OCI-LY3 (cell line): ENCODE measurements at regions not wholly inside any gene's neighbourhood (a gene's known extent, or its start where the extent isn't known, plus 50 kb on each side); places are given as distances from the start of the nearest gene placed in this dataset.

Experiments
- H2AFZ ChIP-seq: fragments of 200-600, 300-600 bp; shearing (Covaris generic); 2 replicates; pipeline ENCODE4 v1.6.0; 2014; ENCODE audit warnings: antibody characterized with exemption, low read depth, low read length
- H3K27ac ChIP-seq: fragments of 200-600, 300-600 bp; sonication (generic); 2 replicates; pipeline ENCODE4 v1.5.1; 2014; ENCODE audit warnings: mild to moderate bottlenecking, low read length, moderate library complexity, mixed read lengths
- H3K27me3 ChIP-seq: fragments of 200-600, 300-600 bp; sonication (generic); 2 replicates; pipeline ENCODE4 v1.6.1; 2014; ENCODE audit warnings: low read depth, low read length, mixed read lengths
- H3K36me3 ChIP-seq: fragments of 200-600, 300-600 bp; sonication (generic); replicated peaks from 2 replicates; pipeline ENCODE3; 2014; ENCODE audit warnings: low read depth, low read length, mixed read lengths
- H3K4me1 ChIP-seq: fragments of 300-600, 200-600 bp; sonication (generic); 2 replicates; pipeline ENCODE4 v1.6.1; 2014; ENCODE audit warnings: low read length, mixed read lengths
- H3K4me2 ChIP-seq: fragments of 200-600, 300-600 bp; sonication (generic); 2 replicates; pipeline ENCODE4 v1.6.1; 2014; ENCODE audit warnings: low read length, mixed read lengths
- H3K4me3 ChIP-seq: fragments of 300-600, 200-600 bp; sonication (generic); 2 replicates; pipeline ENCODE4 v1.5.1; 2014; ENCODE audit warnings: antibody characterized with exemption, mild to moderate bottlenecking, low read length, moderate library complexity
- H3K79me2 ChIP-seq: fragments of 300-600, 200-600 bp; shearing (Covaris generic); 2 replicates; pipeline ENCODE4 v1.6.1; 2014; ENCODE audit warnings: mild to moderate bottlenecking, low read length, mixed read lengths
- H3K9ac ChIP-seq: fragments of 300-600, 200-600 bp; shearing (Covaris generic); 2 replicates; pipeline ENCODE4 v1.6.0; 2014; ENCODE audit warnings: mild to moderate bottlenecking, low read length, moderate library complexity
- H3K9me3 ChIP-seq: fragments of 200-600, 300-600 bp; shearing (Covaris generic); 2 replicates; pipeline ENCODE4 v1.6.1; 2014; ENCODE audit warnings: low read length, mixed read lengths; ENCODE audit not compliant: insufficient read depth
- H4K20me1 ChIP-seq: fragments of 200-600, 300-600 bp; sonication (generic); 2 replicates; pipeline ENCODE4 v1.6.1; 2016; ENCODE audit warnings: low read length, mixed read lengths; ENCODE audit not compliant: insufficient read depth
- EZH2phosphoT487 ChIP-seq: fragments of 200-600 bp; shearing (Covaris generic); IDR thresholded peaks from 2 replicates; pipeline ENCODE4 v1.6.1; 2018; ENCODE audit warnings: antibody characterized with exemption, mixed run types, low read depth
- TF ChIP-seq, protein P1 (sequence below): fragments of 200-600, 300-600 bp; sonication (generic); IDR thresholded peaks from 2 replicates; pipeline ENCODE4 v1.5.1; 2014; ENCODE audit warnings: antibody characterized with exemption, low read length, low read depth

DNA sequence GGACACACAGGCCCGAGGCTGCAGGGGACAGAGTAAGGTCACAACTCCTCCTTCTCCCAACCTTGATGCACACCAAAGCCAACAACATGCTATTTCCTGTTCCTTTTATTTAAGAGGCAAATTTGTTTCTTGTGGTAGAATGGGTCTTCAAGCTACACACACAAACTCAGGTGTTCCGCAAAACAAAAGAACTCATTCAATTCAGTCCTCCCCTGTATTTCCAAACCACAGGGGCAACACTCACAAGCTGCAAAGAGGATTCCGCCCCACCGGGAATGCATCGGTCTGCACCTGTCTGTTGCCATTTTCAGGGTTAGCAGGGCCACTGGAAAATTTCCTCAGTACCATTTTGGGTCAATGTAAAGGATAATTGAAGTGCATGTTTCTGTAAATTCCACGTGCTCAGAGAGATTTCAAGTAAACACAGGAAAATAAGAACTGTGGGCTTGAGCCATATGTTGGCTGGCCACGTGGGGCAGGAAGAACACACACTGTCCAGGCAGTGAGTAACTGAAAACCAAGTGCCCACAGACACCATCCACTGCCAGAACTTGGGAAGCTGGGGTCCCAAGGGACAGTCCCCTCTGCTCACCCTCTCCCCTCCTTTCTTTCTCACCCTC, 145.2 kb upstream of the ERG start:
- Histone ChIP-seq H3K27ac (no peak overlapping the region), H4K20me1 (no peaks in the 10 kb centered on the region), H3K79me2 (no peaks in the 10 kb centered on the region), H3K36me3 (no peaks in the 10 kb centered on the region), H3K9ac (no peak overlapping the region), H3K4me1 (no peaks in the 10 kb centered on the region), H2AFZ (no peak overlapping the region), H3K27me3 (peaks cover 4% of the 10 kb centered on the region; the same call in 1 of the 2 replicates), H3K4me3 (no peak overlapping the region), H3K4me2 (no peak overlapping the region), H3K9me3 (no peaks in the 10 kb centered on the region)
- TF ChIP-seq EZH2phosphoT487: no peak
- TF ChIP-seq, protein P1, sequence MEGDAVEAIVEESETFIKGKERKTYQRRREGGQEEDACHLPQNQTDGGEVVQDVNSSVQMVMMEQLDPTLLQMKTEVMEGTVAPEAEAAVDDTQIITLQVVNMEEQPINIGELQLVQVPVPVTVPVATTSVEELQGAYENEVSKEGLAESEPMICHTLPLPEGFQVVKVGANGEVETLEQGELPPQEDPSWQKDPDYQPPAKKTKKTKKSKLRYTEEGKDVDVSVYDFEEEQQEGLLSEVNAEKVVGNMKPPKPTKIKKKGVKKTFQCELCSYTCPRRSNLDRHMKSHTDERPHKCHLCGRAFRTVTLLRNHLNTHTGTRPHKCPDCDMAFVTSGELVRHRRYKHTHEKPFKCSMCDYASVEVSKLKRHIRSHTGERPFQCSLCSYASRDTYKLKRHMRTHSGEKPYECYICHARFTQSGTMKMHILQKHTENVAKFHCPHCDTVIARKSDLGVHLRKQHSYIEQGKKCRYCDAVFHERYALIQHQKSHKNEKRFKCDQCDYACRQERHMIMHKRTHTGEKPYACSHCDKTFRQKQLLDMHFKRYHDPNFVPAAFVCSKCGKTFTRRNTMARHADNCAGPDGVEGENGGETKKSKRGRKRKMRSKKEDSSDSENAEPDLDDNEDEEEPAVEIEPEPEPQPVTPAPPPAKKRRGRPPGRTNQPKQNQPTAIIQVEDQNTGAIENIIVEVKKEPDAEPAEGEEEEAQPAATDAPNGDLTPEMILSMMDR: no peak

DNA sequence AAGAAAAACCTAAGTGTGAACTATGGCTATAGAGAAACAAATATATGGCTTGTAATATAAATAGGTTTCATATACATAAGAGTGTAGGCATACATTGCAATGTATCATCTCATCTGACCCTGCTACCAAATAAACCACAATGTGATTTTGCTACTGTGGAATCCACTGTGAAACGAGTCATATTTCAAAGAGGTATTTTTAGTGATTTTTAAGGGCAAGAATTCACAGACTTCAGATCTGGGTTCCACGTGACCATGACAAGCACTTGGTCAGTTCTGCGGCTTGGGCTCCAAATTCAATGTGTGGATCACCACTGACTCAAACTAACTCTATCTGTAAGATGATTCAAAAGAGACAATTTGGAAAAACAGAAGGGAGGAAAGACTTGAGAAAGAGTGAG, 147.0 kb upstream of the ERG start:
- Histone ChIP-seq H3K4me3 (no peak overlapping the region), H4K20me1 (no peaks in the 10 kb centered on the region), H2AFZ (no peak overlapping the region), H3K36me3 (no peaks in the 10 kb centered on the region), H3K27me3 (peaks cover 4% of the 10 kb centered on the region; the same call in 1 of the 2 replicates), H3K4me1 (no peaks in the 10 kb centered on the region), H3K79me2 (no peaks in the 10 kb centered on the region), H3K9ac (no peak overlapping the region), H3K9me3 (no peaks in the 10 kb centered on the region), H3K4me2 (no peak overlapping the region), H3K27ac (no peak overlapping the region)
- TF ChIP-seq EZH2phosphoT487: no peak
- TF ChIP-seq, protein P1: no peak

GRCh38 chr21:38646213-38646837, 148.0 kb upstream of the ERG start:
- peaks cover 4% of the 10 kb centered on the region; the same call in 1 of the 2 replicates for H3K27me3 ChIP-seq
- H3K4me3 ChIP-seq: no peak overlapping the region
- no peak for TF ChIP-seq EZH2phosphoT487
- TF ChIP-seq, protein P1: no peak
- no peak overlapping the region for H2AFZ ChIP-seq
- H3K36me3 ChIP-seq: no peaks in the 10 kb centered on the region
- no peaks in the 10 kb centered on the region for H3K9me3 ChIP-seq
- H3K9ac ChIP-seq: no peak overlapping the region
- no peaks in the 10 kb centered on the region for H3K79me2 ChIP-seq
- no peaks in the 10 kb centered on the region for H3K4me1 ChIP-seq
- H4K20me1 ChIP-seq: no peaks in the 10 kb centered on the region
- H3K4me2 ChIP-seq: no peak overlapping the region
- no peak overlapping the region for H3K27ac ChIP-seq

DNA sequence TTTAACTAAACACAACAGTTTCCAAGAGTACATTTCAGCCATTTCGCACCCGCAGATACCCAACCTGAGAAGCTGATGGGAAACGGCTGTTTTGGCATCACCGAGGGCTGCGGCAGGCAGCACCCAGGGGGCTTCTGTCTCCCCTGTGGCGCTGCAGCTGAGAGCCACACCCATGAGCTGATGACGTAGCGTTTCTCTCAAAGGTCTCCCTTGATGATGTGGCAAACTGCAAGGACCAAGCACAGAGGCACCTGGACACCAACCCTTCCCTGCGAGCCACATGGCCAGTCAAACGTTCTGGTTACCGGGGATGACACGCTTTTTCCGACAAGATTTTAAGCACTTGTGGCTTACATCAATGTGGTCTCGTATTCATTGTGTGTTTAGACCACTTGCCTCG, 150.8 kb upstream of the ERG start:
- no peaks in the 10 kb centered on the region for H3K36me3 ChIP-seq
- no peak for TF ChIP-seq EZH2phosphoT487
- TF ChIP-seq, protein P1: no peak
- H3K9me3 ChIP-seq: no peaks in the 10 kb centered on the region
- no peak overlapping the region for H3K4me2 ChIP-seq
- no peak overlapping the region for H2AFZ ChIP-seq
- H3K27me3 ChIP-seq: peaks cover 11% of the 10 kb centered on the region; the same call in 1 of the 2 replicates
- H3K9ac ChIP-seq: no peak overlapping the region
- no peaks in the 10 kb centered on the region for H4K20me1 ChIP-seq
- no peak overlapping the region for H3K4me3 ChIP-seq
- H3K79me2 ChIP-seq: no peaks in the 10 kb centered on the region
- H3K4me1 ChIP-seq: no peaks in the 10 kb centered on the region
- H3K27ac ChIP-seq: no peak overlapping the region
